AG10803 (cell line): ENCODE measurements at regions not wholly inside any gene's neighbourhood (a gene's known extent, or its start where the extent isn't known, plus 50 kb on each side); places are given as distances from the start of the nearest gene placed in this dataset.
"Not testable (repeated sequence)": the region's sequence is repeated elsewhere in the genome, so short reads cannot be mapped to it uniquely, and the experiment has no call there.

Experiments
- DNase-seq: peaks from one replicate; pipeline ENCODE4 v3.0.0; 2010; ENCODE audit warnings: low read depth
- H3K4me3 ChIP-seq: 2 replicates; pipeline ENCODE4 v1.5.1; 2011; ENCODE audit warnings: mild to moderate bottlenecking, low read length, control low read depth
- CTCF ChIP-seq: conservative IDR thresholded peaks from 2 replicates; pipeline ENCODE4 v1.5.1; 2011; ENCODE audit warnings: mild to moderate bottlenecking, low read length, control low read depth, inconsistent platforms

- no peak for DNase-seq
- no peak for TF ChIP-seq CTCF
- no peak overlapping the region for H3K4me3 ChIP-seq
These were observed 936.9 kb upstream of the CELF4 start for GRCh38 chr18:38502539-38502938.

- no peak for TF ChIP-seq CTCF
- no peak overlapping the region for H3K4me3 ChIP-seq
- DNase-seq = no peak
These were observed 931.7 kb upstream of the CELF4 start for GRCh38 chr18:38497266-38497665.

GRCh38 chr18:38496222-38496793, 930.7 kb upstream of the CELF4 start:
- no peak for DNase-seq
- no peak for TF ChIP-seq CTCF
- no peak overlapping the region for H3K4me3 ChIP-seq

GRCh38 chr18:38494065-38494464, 928.5 kb upstream of the CELF4 start:
- no peak overlapping the region for H3K4me3 ChIP-seq
- no peak for DNase-seq
- TF ChIP-seq CTCF = no peak

GRCh38 chr18:38491195-38491594, 925.6 kb upstream of the CELF4 start:
- no peak for DNase-seq
- TF ChIP-seq CTCF = no peak
- H3K4me3 ChIP-seq = no peak overlapping the region

GRCh38 chr18:38489721-38490120, 924.1 kb upstream of the CELF4 start:
- not testable (repeated sequence) for H3K4me3 ChIP-seq, DNase-seq

- H3K4me3 ChIP-seq = no peak overlapping the region
- DNase-seq = no peak
- no peak for TF ChIP-seq CTCF
These were observed 921.9 kb upstream of the CELF4 start for GRCh38 chr18:38487521-38487920.

GRCh38 chr18:38483326-38483725, 917.7 kb upstream of the CELF4 start:
- no peak for TF ChIP-seq CTCF
- no peak for DNase-seq

More at GRCh38 chr18:38483326-38483725, 917.7 kb upstream of the CELF4 start:
- no peak overlapping the region for H3K4me3 ChIP-seq
